Esophagus muscularis mucosa (tissue), 4 donors: ENCODE measurements at regions not wholly inside any gene's neighbourhood (a gene's known extent, or its start where the extent isn't known, plus 50 kb on each side); places are given as distances from the start of the nearest gene placed in this dataset.

ENCODE experiments used
- DNase-seq: peaks from one replicate; pipeline ENCODE4 v3.0.0-alpha.2; 2017; ENCODE audit errors: extremely low spot score
- H3K27ac ChIP-seq, 4 donors: fragments of 200-600 bp; sonication (generic); replicated peaks in 1 of 4; 1 replicate in 3 of 4; 2 replicates in 1 of 4; pipeline ENCODE4 v1.5.1; 2016 to 2019; ENCODE audit warnings: mild to moderate bottlenecking in 1 of 4
- H3K27me3 ChIP-seq, 4 donors: fragments of 200-600 bp; sonication (generic); one replicate each; pipeline versions ENCODE4 v1.5.1 to v1.6.0; 2016 to 2019
- H3K36me3 ChIP-seq, 4 donors: fragments of 200-600 bp; sonication (generic); one replicate each; pipeline ENCODE4 v1.5.1; 2016 to 2019
- H3K4me1 ChIP-seq, 4 donors: fragments of 200-600 bp; sonication (generic); one replicate each; pipeline ENCODE4 v1.5.1; 2016 to 2019
- H3K4me3 ChIP-seq, 4 donors: fragments of 200-600 bp; sonication (generic); 1 replicate in 2 of 4; 2 replicates in 2 of 4; pipeline ENCODE4 v1.5.1; 2016 to 2019; ENCODE audit warnings: mild to moderate bottlenecking in 4 of 4, moderate library complexity in 1 of 4
- H3K9me3 ChIP-seq, 4 donors: fragments of 200-600 bp; sonication (generic); 1 replicate in 3 of 4; 2 replicates in 1 of 4; pipeline ENCODE4 v1.5.1; 2016 to 2019
- EP300 ChIP-seq: sonication (generic); formaldehyde crosslinking; IDR thresholded peaks from one replicate; pipeline ENCODE4 v1.6.1; 2017; ENCODE audit warnings: antibody characterized with exemption
- POLR2A ChIP-seq: fragments of 450-650 bp; IDR thresholded peaks from one replicate; pipeline ENCODE4 v1.6.1; 2017; ENCODE audit warnings: antibody characterized with exemption, moderate library complexity, mild to moderate bottlenecking, low read depth
- POLR2AphosphoS5 ChIP-seq, 2 donors: sonication (generic); formaldehyde crosslinking; IDR thresholded peaks; one replicate each; pipeline ENCODE4 v1.6.1; 2017; ENCODE audit warnings: antibody characterized with exemption in 2 of 2
- WGBS: methylation state at CpG from one replicate; pipeline ENCODE4 v1.1.5; 2018; 5-methylcytosine and 5-hydroxymethylcytosine counted together
- intact Hi-C: fragments of 100-400 bp; cut with DNase I; formaldehyde crosslinking; loops from one replicate; pipeline ENCODE4 v1.15.1; 2023
- TF ChIP-seq, protein P1 (sequence below), 3 experiments: fragments of 200-600 bp in 2 of 3; fragments of 450-650 bp in 1 of 3; sonication (generic) in 2 of 3; IDR thresholded peaks; one replicate each; pipeline ENCODE4 v1.5.1; 2017 to 2019; ENCODE audit warnings: antibody characterized with exemption in 3 of 3, mild to moderate bottlenecking in 2 of 3, moderate library complexity in 1 of 3

DNA sequence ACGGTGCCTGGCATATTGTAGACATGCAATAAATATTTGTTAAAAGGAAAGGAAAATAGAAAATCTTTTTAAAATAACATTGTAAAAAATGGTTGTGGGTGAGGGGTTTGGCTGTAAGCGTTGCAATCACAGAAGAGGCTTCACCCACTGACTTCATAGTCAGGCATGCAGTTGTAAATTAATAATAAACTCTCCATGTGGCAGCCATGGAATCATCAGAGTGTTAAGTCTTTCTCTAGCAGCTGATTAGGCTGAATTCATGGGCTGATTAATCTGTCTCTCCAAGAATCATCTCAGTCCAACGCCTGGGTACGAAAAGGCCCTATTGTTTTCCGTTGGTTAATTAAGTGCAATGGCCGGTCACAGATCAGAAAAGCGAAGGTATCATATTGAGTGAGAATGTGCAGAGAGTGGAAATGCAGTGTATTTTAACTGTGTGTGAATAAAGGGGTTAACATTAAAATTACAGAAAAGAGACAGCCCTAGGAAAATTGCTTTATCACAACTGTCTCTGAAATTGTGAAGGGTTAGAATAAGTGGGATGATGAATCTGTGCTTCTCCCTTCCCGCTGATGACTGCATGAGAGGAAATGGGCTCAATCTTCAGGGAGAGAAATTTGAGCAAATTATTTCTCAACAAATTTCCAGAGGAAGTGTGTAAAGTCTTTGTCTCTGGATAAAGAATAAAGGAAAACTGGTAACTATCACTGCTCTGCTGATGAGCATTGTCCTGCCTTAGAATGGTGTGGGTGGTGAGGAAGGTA is 269.0 kb downstream of the FAM76B start:
- Histone ChIP-seq H3K4me1 (peaks cover 0 to 4% (median 0%) of the 10 kb centered on the region in 4 donors), H3K36me3 (no peaks in the 10 kb centered on the region), H3K4me3 (no peak overlapping the region), H3K27ac (no peak overlapping the region), H3K9me3 (no peaks in the 10 kb centered on the region), H3K27me3 (no peaks in the 10 kb centered on the region)
- WGBS, result 88% methylated on average over 8 of the region's 8 CpGs
- DNase-seq, result peak; percentile 21
- TF ChIP-seq EP300 (no peak), POLR2AphosphoS5 (IDR thresholded peaks at IDR 0.05) (no peak), POLR2A (no peak)
- TF ChIP-seq, protein P1, sequence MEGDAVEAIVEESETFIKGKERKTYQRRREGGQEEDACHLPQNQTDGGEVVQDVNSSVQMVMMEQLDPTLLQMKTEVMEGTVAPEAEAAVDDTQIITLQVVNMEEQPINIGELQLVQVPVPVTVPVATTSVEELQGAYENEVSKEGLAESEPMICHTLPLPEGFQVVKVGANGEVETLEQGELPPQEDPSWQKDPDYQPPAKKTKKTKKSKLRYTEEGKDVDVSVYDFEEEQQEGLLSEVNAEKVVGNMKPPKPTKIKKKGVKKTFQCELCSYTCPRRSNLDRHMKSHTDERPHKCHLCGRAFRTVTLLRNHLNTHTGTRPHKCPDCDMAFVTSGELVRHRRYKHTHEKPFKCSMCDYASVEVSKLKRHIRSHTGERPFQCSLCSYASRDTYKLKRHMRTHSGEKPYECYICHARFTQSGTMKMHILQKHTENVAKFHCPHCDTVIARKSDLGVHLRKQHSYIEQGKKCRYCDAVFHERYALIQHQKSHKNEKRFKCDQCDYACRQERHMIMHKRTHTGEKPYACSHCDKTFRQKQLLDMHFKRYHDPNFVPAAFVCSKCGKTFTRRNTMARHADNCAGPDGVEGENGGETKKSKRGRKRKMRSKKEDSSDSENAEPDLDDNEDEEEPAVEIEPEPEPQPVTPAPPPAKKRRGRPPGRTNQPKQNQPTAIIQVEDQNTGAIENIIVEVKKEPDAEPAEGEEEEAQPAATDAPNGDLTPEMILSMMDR (IDR thresholded peaks at IDR 0.05), result no peak
- intact Hi-C loops, result no loop called here

DNA sequence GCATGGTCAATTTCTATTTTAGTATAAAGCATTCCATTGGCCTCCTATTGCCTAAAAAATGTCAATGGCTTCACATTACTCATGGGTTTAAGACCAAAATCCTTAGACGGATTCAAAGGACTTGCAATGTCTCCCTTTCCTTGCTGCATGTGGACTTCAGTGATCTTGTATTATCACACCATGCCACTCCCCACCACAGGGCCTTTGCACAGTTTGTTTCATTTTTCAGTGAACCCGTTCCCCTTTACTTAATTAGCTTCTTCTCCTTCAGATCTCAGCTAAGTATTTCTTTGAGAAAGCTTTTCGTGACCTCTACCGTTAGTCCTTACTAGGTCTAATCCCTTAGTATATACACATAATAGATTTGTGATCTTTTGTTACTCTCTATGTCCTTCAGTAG is 269.7 kb downstream of the FAM76B start:
- DNase-seq, result peak; percentile 21
- WGBS, result 95% methylated on average over 4 of the region's 4 CpGs
- H3K36me3 ChIP-seq, result no peaks in the 10 kb centered on the region
- TF ChIP-seq, protein P1 (IDR thresholded peaks at IDR 0.05), result no peak
- TF ChIP-seq POLR2AphosphoS5 (IDR thresholded peaks at IDR 0.05) (no peak), EP300 (no peak)
- H3K4me1 ChIP-seq, result peaks cover 0 to 4% (median 0%) of the 10 kb centered on the region in 4 donors
- no peaks in the 10 kb centered on the region for H3K27me3 ChIP-seq
- no peak overlapping the region for H3K4me3 ChIP-seq
- intact Hi-C loops, result loop anchor here (10.0 kb wide), 3 partner anchors 185 to 365 kb away; no protein-coding TSS in a partner anchor
- H3K27ac ChIP-seq, result no peak overlapping the region
- no peaks in the 10 kb centered on the region for H3K9me3 ChIP-seq

DNA sequence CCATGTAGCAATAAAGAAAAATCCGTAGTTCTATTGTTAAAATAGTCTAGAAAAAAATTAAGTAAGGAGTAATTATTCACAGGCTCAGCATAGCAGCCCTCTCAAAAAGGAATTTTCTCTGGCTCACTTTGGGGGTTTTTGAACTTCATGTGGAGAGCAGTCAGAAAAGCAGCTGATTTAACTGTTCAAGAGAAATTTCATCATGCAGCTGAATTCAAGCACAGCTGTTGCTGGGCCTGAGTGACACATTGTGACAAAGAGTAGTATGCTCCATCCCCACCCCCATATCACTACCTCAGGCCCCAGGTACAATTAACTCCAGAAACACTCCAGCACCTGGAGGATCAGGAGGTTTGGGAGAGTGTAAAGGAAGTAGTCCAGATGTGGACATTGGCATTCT is 272.1 kb downstream of the FAM76B start:
- H3K27me3 ChIP-seq, result no peaks in the 10 kb centered on the region
- no peaks in the 10 kb centered on the region for H3K9me3 ChIP-seq
- WGBS, result 75% methylated on average over 1 of the region's 1 CpG
- H3K4me3 ChIP-seq, result no peak overlapping the region
- H3K4me1 ChIP-seq, result peaks cover under 1 to 27% (median 13%) of the 10 kb centered on the region in 4 donors
- DNase-seq, result no peak
- no peaks in the 10 kb centered on the region for H3K36me3 ChIP-seq
- TF ChIP-seq, protein P1 (IDR thresholded peaks at IDR 0.05), result no peak
- TF ChIP-seq POLR2AphosphoS5 (IDR thresholded peaks at IDR 0.05) (no peak), POLR2A (no peak), EP300 (no peak)
- no peak overlapping the region for H3K27ac ChIP-seq
- intact Hi-C loops, result loop anchor here (10.0 kb wide), 3 partner anchors 183 to 363 kb away; no protein-coding TSS in a partner anchor

DNA sequence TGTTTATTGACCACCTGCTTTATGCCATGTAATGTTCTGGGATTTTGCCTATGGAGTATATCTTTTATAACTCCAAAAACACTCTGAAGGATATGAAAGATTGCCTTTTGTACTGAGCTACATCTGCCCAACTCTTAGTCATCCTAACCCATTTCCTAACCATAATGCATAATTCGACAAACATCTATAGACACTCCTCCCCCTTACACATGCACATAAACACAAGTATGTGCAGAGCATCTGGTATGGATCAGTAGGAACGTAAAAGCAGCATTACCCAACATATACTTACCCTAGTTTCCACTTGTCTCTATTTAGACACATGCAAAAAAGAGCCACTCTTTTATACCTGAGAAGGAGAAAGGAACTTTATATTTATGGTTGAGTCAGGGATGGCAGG is 272.8 kb downstream of the FAM76B start:
- no peaks in the 10 kb centered on the region for H3K36me3 ChIP-seq
- no peak overlapping the region for H3K27ac ChIP-seq
- 83% methylated on average over 2 of the region's 2 CpGs for WGBS
- DNase-seq, result peak; percentile 17
- H3K4me1 ChIP-seq, result peaks cover 4 to 33% (median 19%) of the 10 kb centered on the region in 4 donors
- TF ChIP-seq POLR2A, result no peak
- intact Hi-C loops, result loop anchor here (10.0 kb wide), 3 partner anchors 182 to 362 kb away; no protein-coding TSS in a partner anchor
- H3K4me3 ChIP-seq, result no peak overlapping the region
- no peaks in the 10 kb centered on the region for H3K27me3 ChIP-seq
- no peaks in the 10 kb centered on the region for H3K9me3 ChIP-seq

DNA sequence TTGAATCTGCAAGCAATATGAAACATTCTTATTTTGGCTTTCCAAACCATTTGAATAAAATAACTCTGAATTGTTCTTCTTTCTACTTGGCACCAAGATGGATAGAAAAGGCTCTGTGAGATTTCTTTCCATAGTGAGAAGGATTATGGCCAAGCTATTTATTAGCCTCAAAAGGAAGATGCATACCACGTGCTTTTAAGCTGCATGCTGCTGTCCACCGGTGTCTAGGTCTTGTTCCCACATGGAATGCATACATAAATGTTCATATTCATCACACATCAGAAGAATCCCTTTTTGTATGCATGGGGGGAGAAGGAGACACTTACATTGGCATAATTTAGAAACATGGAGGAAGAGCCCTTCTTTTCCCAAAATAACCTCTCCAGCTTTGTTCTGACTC is 273.4 kb downstream of the FAM76B start:
- peaks cover 4 to 32% (median 19%) of the 10 kb centered on the region in 4 donors for H3K4me1 ChIP-seq
- no peak overlapping the region for H3K27ac ChIP-seq
- WGBS, result 54% methylated on average over 2 of the region's 2 CpGs
- intact Hi-C loops, result loop anchor here (10.0 kb wide), 3 partner anchors 181 to 361 kb away; no protein-coding TSS in a partner anchor
- H3K27me3 ChIP-seq, result no peaks in the 10 kb centered on the region
- H3K36me3 ChIP-seq, result no peaks in the 10 kb centered on the region
- H3K9me3 ChIP-seq, result no peaks in the 10 kb centered on the region
- peak; percentile 45 for DNase-seq
- TF ChIP-seq EP300 (no peak), POLR2AphosphoS5 (IDR thresholded peaks at IDR 0.05) (no peak), POLR2A (no peak)
- TF ChIP-seq, protein P1 (IDR thresholded peaks at IDR 0.05), result no peak
- H3K4me3 ChIP-seq, result no peak overlapping the region
